ENCODE measurements at regions not wholly inside any gene's neighbourhood (a gene's known extent, or its start where the extent isn't known, plus 50 kb on each side); places are given as distances from the start of the nearest gene placed in this dataset.
A peak's percentile ranks its signal among the peaks of the same experiment; 100 is the strongest.

- Histone ChIP-seq H3K4me3 (ENCODE audit: low read length) (no peak overlapping the region), H3K27me3 (ENCODE audit: insufficient read depth, low read depth, low read length) (no peaks in the 10 kb centered on the region), H3K27ac (ENCODE audit: low read length) (peak overlapping the region; percentile 95), H3K9me2 (ENCODE audit: insufficient read depth, low read length) (no peaks in the 10 kb centered on the region), H3F3A (ENCODE audit: insufficient read depth, low read length, poor library complexity, severe bottlenecking) (peaks cover 9% of the 10 kb centered on the region), H3K36me3 (ENCODE audit: insufficient read depth, low read length) (no peaks in the 10 kb centered on the region), H4K20me1 (ENCODE audit: insufficient read depth) (no peaks in the 10 kb centered on the region), H3K79me2 (replicated peaks; ENCODE audit: insufficient read depth, low read length) (peaks cover 26% of the 10 kb centered on the region), H2AFZ (ENCODE audit: low read depth, low read length) (no peak overlapping the region), H3K4me2 (ENCODE audit: low read length) (no peak overlapping the region), H3K9ac (ENCODE audit: low read length) (no peak overlapping the region), H3K9me3 (ENCODE audit: low read length) (no peaks in the 10 kb centered on the region)
- no peak for TF ChIP-seq EZH2 (IDR thresholded peaks at IDR 0.05; ENCODE audit: borderline replicate concordance, insufficient read depth, low read length, poor library complexity, severe bottlenecking)
- TF ChIP-seq, protein P1, sequence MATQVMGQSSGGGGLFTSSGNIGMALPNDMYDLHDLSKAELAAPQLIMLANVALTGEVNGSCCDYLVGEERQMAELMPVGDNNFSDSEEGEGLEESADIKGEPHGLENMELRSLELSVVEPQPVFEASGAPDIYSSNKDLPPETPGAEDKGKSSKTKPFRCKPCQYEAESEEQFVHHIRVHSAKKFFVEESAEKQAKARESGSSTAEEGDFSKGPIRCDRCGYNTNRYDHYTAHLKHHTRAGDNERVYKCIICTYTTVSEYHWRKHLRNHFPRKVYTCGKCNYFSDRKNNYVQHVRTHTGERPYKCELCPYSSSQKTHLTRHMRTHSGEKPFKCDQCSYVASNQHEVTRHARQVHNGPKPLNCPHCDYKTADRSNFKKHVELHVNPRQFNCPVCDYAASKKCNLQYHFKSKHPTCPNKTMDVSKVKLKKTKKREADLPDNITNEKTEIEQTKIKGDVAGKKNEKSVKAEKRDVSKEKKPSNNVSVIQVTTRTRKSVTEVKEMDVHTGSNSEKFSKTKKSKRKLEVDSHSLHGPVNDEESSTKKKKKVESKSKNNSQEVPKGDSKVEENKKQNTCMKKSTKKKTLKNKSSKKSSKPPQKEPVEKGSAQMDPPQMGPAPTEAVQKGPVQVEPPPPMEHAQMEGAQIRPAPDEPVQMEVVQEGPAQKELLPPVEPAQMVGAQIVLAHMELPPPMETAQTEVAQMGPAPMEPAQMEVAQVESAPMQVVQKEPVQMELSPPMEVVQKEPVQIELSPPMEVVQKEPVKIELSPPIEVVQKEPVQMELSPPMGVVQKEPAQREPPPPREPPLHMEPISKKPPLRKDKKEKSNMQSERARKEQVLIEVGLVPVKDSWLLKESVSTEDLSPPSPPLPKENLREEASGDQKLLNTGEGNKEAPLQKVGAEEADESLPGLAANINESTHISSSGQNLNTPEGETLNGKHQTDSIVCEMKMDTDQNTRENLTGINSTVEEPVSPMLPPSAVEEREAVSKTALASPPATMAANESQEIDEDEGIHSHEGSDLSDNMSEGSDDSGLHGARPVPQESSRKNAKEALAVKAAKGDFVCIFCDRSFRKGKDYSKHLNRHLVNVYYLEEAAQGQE (IDR thresholded peaks at IDR 0.05; ENCODE audit: borderline replicate concordance), result no peak
- TF ChIP-seq POLR2AphosphoS5 (IDR thresholded peaks at IDR 0.05), result no peak
- no peak for TF ChIP-seq SMC3 (conservative IDR thresholded peaks at IDR 0.05; ENCODE audit: poor library complexity)
- TF ChIP-seq RAD21 (conservative IDR thresholded peaks at IDR 0.05), result no peak
- TF ChIP-seq TAF1 (IDR thresholded peaks at IDR 0.05; ENCODE audit: low read depth), result no peak
- no peak for TF ChIP-seq MXI1 (conservative IDR thresholded peaks at IDR 0.05; ENCODE audit: poor library complexity, severe bottlenecking)
- TF ChIP-seq EP300 (conservative IDR thresholded peaks at IDR 0.05; ENCODE audit: poor library complexity, severe bottlenecking), result no peak
- TF ChIP-seq, protein P2, sequence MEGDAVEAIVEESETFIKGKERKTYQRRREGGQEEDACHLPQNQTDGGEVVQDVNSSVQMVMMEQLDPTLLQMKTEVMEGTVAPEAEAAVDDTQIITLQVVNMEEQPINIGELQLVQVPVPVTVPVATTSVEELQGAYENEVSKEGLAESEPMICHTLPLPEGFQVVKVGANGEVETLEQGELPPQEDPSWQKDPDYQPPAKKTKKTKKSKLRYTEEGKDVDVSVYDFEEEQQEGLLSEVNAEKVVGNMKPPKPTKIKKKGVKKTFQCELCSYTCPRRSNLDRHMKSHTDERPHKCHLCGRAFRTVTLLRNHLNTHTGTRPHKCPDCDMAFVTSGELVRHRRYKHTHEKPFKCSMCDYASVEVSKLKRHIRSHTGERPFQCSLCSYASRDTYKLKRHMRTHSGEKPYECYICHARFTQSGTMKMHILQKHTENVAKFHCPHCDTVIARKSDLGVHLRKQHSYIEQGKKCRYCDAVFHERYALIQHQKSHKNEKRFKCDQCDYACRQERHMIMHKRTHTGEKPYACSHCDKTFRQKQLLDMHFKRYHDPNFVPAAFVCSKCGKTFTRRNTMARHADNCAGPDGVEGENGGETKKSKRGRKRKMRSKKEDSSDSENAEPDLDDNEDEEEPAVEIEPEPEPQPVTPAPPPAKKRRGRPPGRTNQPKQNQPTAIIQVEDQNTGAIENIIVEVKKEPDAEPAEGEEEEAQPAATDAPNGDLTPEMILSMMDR (IDR thresholded peaks at IDR 0.05; ENCODE audit: poor library complexity, severe bottlenecking), result no peak
Observed at GRCh38 chr2:6067806-6068205, 375.6 kb downstream of the SOX11 start.

DNA sequence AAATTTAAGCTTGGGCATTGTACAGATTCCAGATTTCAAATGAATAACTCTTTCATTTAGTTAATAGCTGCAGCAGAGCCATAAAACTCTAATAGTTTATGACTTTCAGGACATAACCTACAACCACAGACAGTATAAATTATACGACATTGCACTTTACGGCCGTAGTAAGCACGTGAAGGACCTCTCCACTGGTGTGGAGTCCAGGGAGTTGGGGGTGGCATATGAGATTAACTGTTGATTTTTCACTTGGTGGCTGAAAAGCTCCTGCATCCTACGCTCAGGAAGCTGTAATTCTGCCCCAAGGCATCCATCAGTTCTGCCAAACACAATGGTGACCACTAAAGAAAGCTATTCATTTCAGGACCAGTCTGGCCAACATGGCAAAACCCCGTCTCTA lies 376.2 kb downstream of the SOX11 start:
- Histone ChIP-seq H3F3A (ENCODE audit: insufficient read depth, low read length, poor library complexity, severe bottlenecking) (peaks cover 9% of the 10 kb centered on the region), H3K9ac (ENCODE audit: low read length) (no peak overlapping the region), H3K4me3 (ENCODE audit: low read length) (no peak overlapping the region), H3K4me2 (ENCODE audit: low read length) (no peak overlapping the region), H3K36me3 (ENCODE audit: insufficient read depth, low read length) (no peaks in the 10 kb centered on the region), H3K27ac (ENCODE audit: low read length) (peak overlapping the region; percentile 95), H3K9me3 (ENCODE audit: low read length) (no peaks in the 10 kb centered on the region), H3K9me2 (ENCODE audit: insufficient read depth, low read length) (no peaks in the 10 kb centered on the region), H2AFZ (ENCODE audit: low read depth, low read length) (no peak overlapping the region), H4K20me1 (ENCODE audit: insufficient read depth) (no peaks in the 10 kb centered on the region), H3K79me2 (replicated peaks; ENCODE audit: insufficient read depth, low read length) (peaks cover 26% of the 10 kb centered on the region), H3K27me3 (ENCODE audit: insufficient read depth, low read depth, low read length) (no peaks in the 10 kb centered on the region)
- TF ChIP-seq RAD21 (conservative IDR thresholded peaks at IDR 0.05) (no peak), TAF1 (IDR thresholded peaks at IDR 0.05; ENCODE audit: low read depth) (no peak)
- TF ChIP-seq, protein P2 (IDR thresholded peaks at IDR 0.05; ENCODE audit: poor library complexity, severe bottlenecking), result no peak

All from neural cell (in vitro differentiated cells).